Testis (tissue), 2 donors: ENCODE measurements at regions not wholly inside any gene's neighbourhood (a gene's known extent, or its start where the extent isn't known, plus 50 kb on each side); places are given as distances from the start of the nearest gene placed in this dataset.
A peak's percentile ranks its signal among the peaks of the same experiment; 100 is the strongest.

Source experiments
- DNase-seq: peaks from one replicate; pipeline ENCODE4 v3.0.0-alpha.2; 2019
- H3K27ac ChIP-seq, 2 donors: fragments of 200-600 bp; sonication (generic); one replicate each; pipeline ENCODE4 v1.5.1; 2019
- H3K27me3 ChIP-seq: fragments of 200-600 bp; sonication (generic); one replicate; pipeline ENCODE4 v1.5.1; 2019
- H3K36me3 ChIP-seq: fragments of 200-600 bp; sonication (generic); one replicate; pipeline ENCODE4 v1.5.1; 2017; ENCODE audit warnings: low read depth; ENCODE audit errors: missing control alignments
- H3K4me1 ChIP-seq: fragments of 200-600 bp; sonication (generic); one replicate; pipeline ENCODE4 v1.5.1; 2019
- H3K4me3 ChIP-seq, 2 donors: fragments of 200-600 bp; sonication (generic); one replicate each; pipeline ENCODE4 v1.5.1; 2017 to 2019
- H3K9me3 ChIP-seq: fragments of 200-600 bp; sonication (generic); one replicate; pipeline ENCODE4 v1.5.1; 2017
- CTCF ChIP-seq, 3 experiments: fragments of 450-650 bp in 2 of 3; fragments of 200-600 bp in 1 of 3; sonication (generic) in 1 of 3; IDR thresholded peaks; one replicate each; pipeline ENCODE4 v1.5.1; 2016 to 2019; ENCODE audit warnings: antibody characterized with exemption in 3 of 3, mild to moderate bottlenecking in 2 of 3, moderate library complexity in 1 of 3
- POLR2A ChIP-seq: fragments of 450-650 bp; IDR thresholded peaks from one replicate; pipeline ENCODE4 v1.6.1; 2017; ENCODE audit warnings: antibody characterized with exemption, mild to moderate bottlenecking, moderate library complexity
- WGBS, 2 donors: methylation state at CpG; one replicate each; pipeline ENCODE4 v1.1.5; 2018; 5-methylcytosine and 5-hydroxymethylcytosine counted together
- intact Hi-C: fragments of 100-400 bp; cut with DNase I; formaldehyde crosslinking; loops from one replicate; pipeline ENCODE4 v1.15.1; 2023; ENCODE audit warnings: low total_unique reads

GRCh38 chr6:166075186-166075585 is 92.5 kb downstream of the TBXT start:
- intact Hi-C loops = no loop called here
- no peaks in the 10 kb centered on the region for H3K36me3 ChIP-seq
- DNase-seq = no peak
- H3K27me3 ChIP-seq = no peaks in the 10 kb centered on the region
- H3K27ac ChIP-seq = no peak overlapping the region
- 88 to 92% methylated on average over 2 of the region's 2 CpGs for WGBS, 2 donors
- H3K4me1 ChIP-seq = no peaks in the 10 kb centered on the region
- no peak for TF ChIP-seq POLR2A
- H3K9me3 ChIP-seq = no peaks in the 10 kb centered on the region
- H3K4me3 ChIP-seq = no peak overlapping the region

- H3K27ac ChIP-seq = no peak overlapping the region
- TF ChIP-seq CTCF (IDR thresholded peaks at IDR 0.05) = no peak
- no peak for TF ChIP-seq POLR2A
- no peaks in the 10 kb centered on the region for H3K4me1 ChIP-seq
- H3K27me3 ChIP-seq = no peaks in the 10 kb centered on the region
- WGBS, 2 donors = 67 to 79% methylated on average over 9 of the region's 9 CpGs
- intact Hi-C loops = no loop called here
- no peak overlapping the region for H3K4me3 ChIP-seq
- H3K36me3 ChIP-seq = no peaks in the 10 kb centered on the region
- no peak for DNase-seq
- no peaks in the 10 kb centered on the region for H3K9me3 ChIP-seq
Measured at GRCh38 chr6:166073082-166073481, 94.6 kb downstream of the TBXT start.

- WGBS, 2 donors = 74 to 78% methylated on average over 3 of the region's 3 CpGs
- no peaks in the 10 kb centered on the region for H3K27me3 ChIP-seq
- TF ChIP-seq CTCF (IDR thresholded peaks at IDR 0.05) (no peak), POLR2A (no peak)
- H3K27ac ChIP-seq = no peak overlapping the region
- no peaks in the 10 kb centered on the region for H3K4me1 ChIP-seq
- no peak for DNase-seq
- H3K36me3 ChIP-seq = no peaks in the 10 kb centered on the region
- H3K4me3 ChIP-seq = no peak overlapping the region
- intact Hi-C loops = no loop called here
- no peaks in the 10 kb centered on the region for H3K9me3 ChIP-seq
Measured at GRCh38 chr6:166068768-166069167, 98.9 kb downstream of the TBXT start.

- intact Hi-C loops = no loop called here
- peaks cover 9% of the 10 kb centered on the region for H3K4me1 ChIP-seq
- H3K36me3 ChIP-seq = no peaks in the 10 kb centered on the region
- no peaks in the 10 kb centered on the region for H3K9me3 ChIP-seq
- no peaks in the 10 kb centered on the region for H3K27me3 ChIP-seq
- TF ChIP-seq POLR2A = no peak
- TF ChIP-seq CTCF (IDR thresholded peaks at IDR 0.05) = no peak
- WGBS, 2 donors = 37 to 40% methylated on average over 10 of the region's 10 CpGs
- peak; percentile 89 for DNase-seq
- H3K27ac ChIP-seq = peak overlapping the region; percentile 37 to 63
- H3K4me3 ChIP-seq = no peak overlapping the region
Measured at GRCh38 chr6:166058064-166058739, 109.4 kb downstream of the TBXT start.

GRCh38 chr6:166057431-166057830 is 110.2 kb downstream of the TBXT start:
- peak overlapping the region; percentile 36 to 45 for H3K27ac ChIP-seq
- no peak overlapping the region for H3K4me3 ChIP-seq
- no peaks in the 10 kb centered on the region for H3K27me3 ChIP-seq
- DNase-seq = no peak
- intact Hi-C loops = no loop called here
- H3K4me1 ChIP-seq = peaks cover 9% of the 10 kb centered on the region
- 22 to 32% methylated on average over 2 of the region's 2 CpGs for WGBS, 2 donors
- H3K9me3 ChIP-seq = no peaks in the 10 kb centered on the region
- TF ChIP-seq POLR2A (no peak), CTCF (IDR thresholded peaks at IDR 0.05) (no peak)
- no peaks in the 10 kb centered on the region for H3K36me3 ChIP-seq
